ENCODE measurements at regions not wholly inside any gene's neighbourhood (a gene's known extent, or its start where the extent isn't known, plus 50 kb on each side); places are given as distances from the start of the nearest gene placed in this dataset.
"Not testable (repeated sequence)": the region's sequence is repeated elsewhere in the genome, so short reads cannot be mapped to it uniquely, and the experiment has no call there.

- DNase-seq (ENCODE audit: low read depth in 2 of 2) = no peak
These were observed 371.2 kb upstream of the ADARB2 start for GRCh38 chr10:2108496-2108895.

GRCh38 chr10:2106641-2107040, 369.3 kb upstream of the ADARB2 start:
- no peak for DNase-seq (ENCODE audit: low read depth in 2 of 2)

- no peak for DNase-seq (ENCODE audit: low read depth in 2 of 2)
These were observed 362.0 kb upstream of the ADARB2 start for GRCh38 chr10:2099321-2099720.

DNA sequence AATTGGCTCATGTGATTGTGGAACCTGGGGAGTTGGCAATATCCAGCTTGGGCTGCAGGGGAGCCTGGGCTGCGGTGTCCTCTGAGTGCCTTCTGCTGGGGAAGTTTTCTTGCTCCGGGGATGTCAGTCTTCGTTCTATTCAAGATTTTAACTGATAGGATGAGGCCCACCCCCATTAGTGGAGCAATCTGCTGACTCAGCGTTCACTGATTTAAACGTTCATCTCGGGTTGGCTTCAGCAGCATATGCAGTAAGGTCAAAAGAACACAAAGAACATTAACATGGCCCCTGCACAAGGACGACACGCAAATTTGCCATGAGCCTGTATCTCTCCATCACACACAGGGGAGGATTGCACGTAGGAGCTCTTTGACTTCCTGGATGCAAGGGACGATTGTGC, 360.6 kb upstream of the ADARB2 start:
- no peak for DNase-seq (ENCODE audit: low read depth in 2 of 2)

- no peak for DNase-seq (ENCODE audit: low read depth in 2 of 2)
These were observed 356.8 kb upstream of the ADARB2 start for GRCh38 chr10:2094171-2094570.

GRCh38 chr10:2083591-2083990, 346.3 kb upstream of the ADARB2 start:
- DNase-seq (ENCODE audit: low read depth in 2 of 2) = no peak

DNA sequence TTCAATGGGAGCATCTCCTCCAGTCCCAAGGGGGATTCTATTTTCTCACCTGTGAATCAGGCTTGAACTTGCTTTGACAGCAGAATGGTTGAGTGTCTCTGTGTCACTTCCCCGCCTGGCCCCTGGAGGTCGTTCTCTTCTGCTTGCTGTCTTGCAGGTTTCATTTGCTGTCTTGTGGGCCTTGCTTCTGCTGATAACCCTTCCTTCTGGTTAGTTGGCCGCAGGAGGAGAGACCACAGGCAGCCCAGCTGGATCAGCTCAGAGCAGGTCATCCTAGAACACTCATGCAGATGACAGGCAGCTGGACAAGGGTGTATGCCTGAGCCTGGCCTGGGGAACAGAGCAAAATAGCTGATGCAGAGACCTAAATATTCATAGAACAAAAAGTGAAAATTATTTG, 344.2 kb upstream of the ADARB2 start:
- DNase-seq (ENCODE audit: low read depth in 2 of 2) = no peak

GRCh38 chr10:2079603-2080078, 342.3 kb upstream of the ADARB2 start:
- DNase-seq (ENCODE audit: low read depth in 2 of 2) = no peak

DNA sequence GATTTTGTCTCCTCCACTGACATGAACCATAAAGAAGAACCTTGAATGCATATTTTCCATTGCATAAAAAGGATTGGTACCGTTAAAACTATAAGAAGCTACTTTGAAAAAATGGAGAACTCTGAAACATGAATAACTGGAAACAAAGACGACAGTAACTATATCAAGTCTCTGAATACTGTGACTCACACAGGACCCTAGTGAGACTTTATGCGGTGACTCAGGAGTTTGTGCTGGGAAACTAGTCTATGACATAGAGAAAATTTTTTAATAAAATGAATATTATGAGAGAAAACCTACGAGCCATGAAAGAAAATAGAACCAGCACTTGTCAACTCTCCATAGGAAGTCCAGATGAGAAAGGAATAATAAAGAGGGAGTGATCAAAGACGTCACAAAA, 339.9 kb upstream of the ADARB2 start:
- no peak for DNase-seq (ENCODE audit: low read depth in 2 of 2)

DNA sequence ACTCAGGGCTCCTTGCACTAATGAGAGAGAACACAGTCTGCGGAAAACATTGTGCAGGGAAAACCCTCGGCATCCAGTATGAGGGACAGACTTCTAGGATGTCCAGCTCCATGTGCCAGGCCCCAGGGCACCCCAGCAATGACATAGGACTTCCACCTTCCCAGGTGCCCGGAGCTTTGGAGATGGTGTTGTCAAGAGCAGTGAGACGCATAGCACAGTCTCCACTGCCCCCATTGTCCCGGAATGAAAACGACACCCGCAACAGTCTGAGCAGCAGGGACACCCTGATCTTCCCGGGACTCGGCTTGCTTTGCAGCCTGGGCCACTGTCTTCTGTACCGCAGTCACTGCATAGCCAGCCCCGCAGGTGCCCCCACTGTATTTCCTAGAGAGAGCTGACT, 339.2 kb upstream of the ADARB2 start:
- DNase-seq (ENCODE audit: low read depth in 2 of 2) = no peak

DNA sequence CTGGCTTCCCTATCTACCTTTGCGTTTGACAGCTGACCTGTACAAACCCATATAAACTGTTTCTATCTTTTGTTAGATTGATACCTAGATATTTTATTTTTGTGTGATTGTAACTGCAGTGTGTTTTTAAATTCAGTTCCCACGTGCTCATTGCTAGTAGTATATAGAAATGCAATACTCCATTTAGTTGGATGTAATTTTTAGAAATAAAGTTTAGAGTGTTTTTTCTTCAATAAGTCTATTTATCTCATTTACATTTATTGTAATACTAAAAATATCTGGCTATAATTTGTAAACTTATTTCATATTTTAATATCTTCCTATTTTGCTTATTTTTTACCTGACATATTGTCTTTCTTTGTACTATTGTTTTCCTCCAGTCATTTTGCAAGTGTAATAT, 329.7 kb upstream of the ADARB2 start:
- no peak for DNase-seq (ENCODE audit: low read depth in 2 of 2)

GRCh38 chr10:2054728-2055127, 317.4 kb upstream of the ADARB2 start:
- DNase-seq (ENCODE audit: low read depth in 2 of 2) = no peak

- no peak for DNase-seq (ENCODE audit: low read depth in 2 of 2)
These were observed 316.5 kb upstream of the ADARB2 start for GRCh38 chr10:2053805-2054204.

GRCh38 chr10:2051108-2051507, 313.8 kb upstream of the ADARB2 start:
- no peak for DNase-seq (ENCODE audit: low read depth in 2 of 2)

GRCh38 chr10:2049560-2049959, 312.2 kb upstream of the ADARB2 start:
- DNase-seq (ENCODE audit: low read depth in 2 of 2) = no peak

- no peak for DNase-seq (ENCODE audit: low read depth in 2 of 2)
These were observed 311.1 kb upstream of the ADARB2 start for GRCh38 chr10:2048337-2048973.

GRCh38 chr10:2047679-2048078, 310.4 kb upstream of the ADARB2 start:
- DNase-seq (ENCODE audit: low read depth in 2 of 2) = no peak

DNA sequence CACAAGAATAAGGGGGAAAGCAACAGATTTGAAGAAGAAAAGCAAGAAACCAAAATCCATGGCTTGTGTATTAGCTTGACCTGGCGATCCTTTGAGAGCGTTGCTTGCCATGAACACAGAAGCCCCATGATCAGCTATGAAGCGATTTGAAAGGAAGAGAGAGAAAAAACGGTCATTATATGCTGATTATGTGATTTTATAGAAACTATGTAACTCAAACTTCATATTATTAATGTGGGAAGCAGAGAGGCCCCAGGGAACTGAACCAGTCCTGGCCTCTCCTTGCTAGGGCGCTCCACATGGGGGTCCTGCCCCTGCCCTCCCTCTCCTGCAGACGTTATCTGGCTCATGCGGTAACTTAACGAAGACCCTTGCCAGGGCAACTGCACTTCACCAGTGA, 306.1 kb upstream of the ADARB2 start:
- DNase-seq (ENCODE audit: low read depth in 2 of 2) = no peak

- DNase-seq (ENCODE audit: low read depth in 2 of 2) = no peak
These were observed 300.7 kb upstream of the ADARB2 start for GRCh38 chr10:2038036-2038435.

- DNase-seq (ENCODE audit: low read depth in 2 of 2) = no peak
These were observed 299.9 kb upstream of the ADARB2 start for GRCh38 chr10:2037246-2037645.

- no peak for DNase-seq (ENCODE audit: low read depth in 2 of 2)
These were observed 298.9 kb upstream of the ADARB2 start for GRCh38 chr10:2036209-2036608.

- no peak for DNase-seq (ENCODE audit: low read depth in 2 of 2)
These were observed 292.7 kb upstream of the ADARB2 start for GRCh38 chr10:2030046-2030445.

- DNase-seq (ENCODE audit: low read depth in 2 of 2) = no peak
These were observed 289.6 kb upstream of the ADARB2 start for GRCh38 chr10:2026936-2027335.

DNA sequence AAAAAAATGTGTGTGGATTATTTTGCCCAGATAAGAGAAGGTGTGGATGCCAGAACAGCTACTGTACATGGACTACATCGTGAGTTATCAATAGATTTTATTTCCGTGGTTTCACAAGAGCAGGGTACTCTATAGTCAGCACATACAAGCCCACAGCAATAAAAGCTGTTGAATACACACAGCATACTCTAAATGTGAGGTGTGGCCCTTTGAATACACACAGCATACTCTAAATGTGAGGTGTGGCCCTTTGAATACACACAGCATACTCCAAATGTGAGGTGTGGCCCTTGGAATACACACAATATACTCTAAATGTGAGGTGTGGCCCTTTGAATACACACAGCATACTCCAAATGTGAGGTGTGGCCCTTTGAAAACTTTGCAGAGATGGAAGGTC, 287.4 kb upstream of the ADARB2 start:
- DNase-seq (ENCODE audit: low read depth in 2 of 2) = not testable (repeated sequence)

Data from stimulated activated CD4-positive, alpha-beta T cell treated with anti-CD3 and anti-CD28 coated beads, Interleukin-4, amount 100 ng/mL, for 48 hours (primary cell).